ENCODE measurements at regions not wholly inside any gene's neighbourhood (a gene's known extent, or its start where the extent isn't known, plus 50 kb on each side); places are given as distances from the start of the nearest gene placed in this dataset.

DNA sequence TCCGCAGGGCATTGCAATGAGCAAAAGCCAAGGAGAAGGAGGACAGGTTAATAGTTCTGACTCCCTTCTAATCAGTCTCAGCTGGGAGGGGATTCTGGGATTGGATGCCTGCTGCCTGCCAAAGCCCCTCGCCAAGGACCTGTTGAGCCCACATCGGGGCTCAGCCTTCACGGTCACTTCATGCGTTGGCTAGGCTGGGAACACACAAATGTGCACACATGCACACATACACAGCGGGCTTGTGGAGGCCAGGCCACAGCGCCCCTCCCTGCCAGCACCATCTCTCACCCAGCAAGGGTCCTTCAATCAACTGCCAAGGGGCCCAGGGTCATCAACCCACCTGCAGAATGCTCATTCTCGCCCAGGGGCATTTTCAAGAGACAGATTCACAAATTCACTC, 113.9 kb downstream of the C5orf15 start:
- no peak for DNase-seq

DNA sequence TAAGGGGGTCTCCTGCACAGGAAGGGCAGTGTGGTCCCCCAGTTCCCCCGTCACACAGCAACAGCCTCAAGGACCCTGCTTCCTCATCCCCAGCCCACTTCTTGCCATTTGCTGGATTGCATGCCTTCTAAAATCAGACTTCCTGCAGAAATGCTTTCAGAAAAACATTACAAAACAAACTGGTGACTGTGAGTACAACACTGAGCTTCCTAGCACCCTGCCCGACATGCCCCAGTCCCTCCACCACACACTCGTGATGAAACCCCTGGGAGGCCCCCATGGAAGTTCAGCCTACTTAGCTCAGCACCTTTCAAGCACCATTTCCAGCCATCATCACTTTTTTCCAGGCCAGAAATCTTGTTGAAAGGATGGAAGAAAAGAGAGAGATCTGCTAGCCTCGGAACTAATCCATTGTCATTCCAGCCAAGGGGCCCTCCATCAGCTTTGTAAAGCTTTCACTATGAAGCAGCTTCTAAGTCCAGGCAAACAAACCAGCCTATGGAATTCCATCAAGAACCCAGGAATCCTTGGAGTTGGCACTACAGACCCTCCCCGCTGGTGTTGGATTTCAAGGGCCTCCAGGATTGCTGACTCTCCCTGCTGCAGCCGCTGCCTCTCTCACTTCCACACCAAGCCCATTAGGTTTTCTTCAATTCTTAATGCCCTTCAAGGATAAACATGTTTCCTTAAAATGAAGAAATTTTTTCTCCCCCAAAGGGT, 114.6 kb downstream of the C5orf15 start:
- peak; percentile 59 to 87 (median 80) for DNase-seq

- DNase-seq: peak; percentile 35 to 69 (median 63)
Observed at GRCh38 chr5:133851521-133851920, 116.9 kb downstream of the C5orf15 start.

DNA sequence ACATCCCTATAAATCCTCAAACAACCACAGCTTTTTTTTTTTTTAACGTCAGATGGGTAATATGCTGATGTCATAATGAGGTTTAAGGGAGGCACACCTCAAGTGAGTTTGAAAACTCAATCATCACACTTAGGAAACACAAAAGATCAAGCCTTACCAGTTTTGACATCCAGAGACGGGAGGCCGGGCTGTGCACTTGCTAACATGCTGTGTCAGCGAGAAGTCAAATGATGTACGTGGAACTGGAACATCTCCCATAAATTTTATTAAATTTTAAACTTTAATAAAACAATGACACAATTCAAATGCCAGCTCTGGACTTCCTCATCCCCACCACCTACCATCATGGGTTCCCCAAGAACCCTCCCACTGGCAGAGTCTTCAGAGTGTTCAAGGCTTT, 117.6 kb downstream of the C5orf15 start:
- peak in 2 of 4 experiments; percentile 22 to 28 for DNase-seq

DNA sequence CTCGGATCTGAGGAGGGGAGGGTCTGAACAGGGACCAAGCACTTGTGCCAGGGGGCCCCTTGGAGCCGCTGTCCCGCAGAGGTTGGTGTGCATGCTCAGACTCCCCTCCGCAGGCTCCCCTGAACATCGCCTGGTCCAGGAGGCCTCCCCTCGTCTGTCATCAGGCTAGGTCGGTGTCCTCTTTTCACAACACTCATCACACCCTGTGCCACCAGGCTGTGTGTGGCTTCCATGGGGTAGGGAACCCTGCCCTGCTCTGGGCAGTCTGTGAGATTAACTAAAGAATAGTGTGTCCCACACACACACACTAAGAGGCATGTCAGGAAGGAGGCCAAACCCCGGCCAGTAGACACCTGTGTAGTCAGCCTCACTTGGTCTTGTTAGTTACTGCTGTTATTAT, 119.3 kb downstream of the C5orf15 start:
- DNase-seq: no peak

GRCh38 chr5:133848341-133848811, 120.0 kb downstream of the C5orf15 start:
- DNase-seq: no peak

GRCh38 chr5:133847886-133848285, 120.5 kb downstream of the C5orf15 start:
- no peak for DNase-seq

- DNase-seq: no peak
Observed at GRCh38 chr5:133847301-133847700, 121.1 kb downstream of the C5orf15 start.

GRCh38 chr5:133846478-133847226, 121.8 kb downstream of the C5orf15 start:
- DNase-seq: peak; percentile 11 to 48 (median 35)

- no peak for DNase-seq
Observed at GRCh38 chr5:133845271-133845670, 123.2 kb downstream of the C5orf15 start.

- DNase-seq: no peak
Observed at GRCh38 chr5:133844836-133845235, 123.6 kb downstream of the C5orf15 start.

GRCh38 chr5:133843911-133844310, 124.5 kb downstream of the C5orf15 start:
- no peak for DNase-seq

GRCh38 chr5:133842846-133843611, 125.4 kb downstream of the C5orf15 start:
- DNase-seq: no peak

- no peak for DNase-seq
Observed at GRCh38 chr5:133841831-133842750, 126.3 kb downstream of the C5orf15 start.

DNA sequence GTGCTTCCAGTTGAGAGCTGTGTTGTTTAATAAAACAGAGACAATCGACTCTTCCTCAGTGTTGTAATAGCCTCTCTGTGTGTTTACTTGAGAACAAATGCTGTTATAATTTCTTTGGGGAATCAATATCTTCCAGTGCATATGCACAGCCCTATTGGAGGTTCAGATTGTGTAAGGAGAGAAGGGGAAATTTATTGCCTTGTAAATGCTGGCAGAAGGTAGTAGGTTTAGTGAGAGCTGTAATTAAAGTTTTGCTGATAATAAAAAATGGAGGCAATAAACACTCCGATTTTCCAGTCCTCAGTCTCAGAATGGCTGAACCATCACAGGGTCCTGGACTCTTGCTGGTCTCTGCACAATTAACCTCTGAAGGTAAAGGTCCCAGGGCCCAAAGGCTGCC, 128.3 kb downstream of the C5orf15 start:
- DNase-seq: no peak

- DNase-seq: no peak
Observed at GRCh38 chr5:133839721-133840120, 128.7 kb downstream of the C5orf15 start.

- no peak for DNase-seq
Observed at GRCh38 chr5:133839090-133839489, 129.3 kb downstream of the C5orf15 start.

DNA sequence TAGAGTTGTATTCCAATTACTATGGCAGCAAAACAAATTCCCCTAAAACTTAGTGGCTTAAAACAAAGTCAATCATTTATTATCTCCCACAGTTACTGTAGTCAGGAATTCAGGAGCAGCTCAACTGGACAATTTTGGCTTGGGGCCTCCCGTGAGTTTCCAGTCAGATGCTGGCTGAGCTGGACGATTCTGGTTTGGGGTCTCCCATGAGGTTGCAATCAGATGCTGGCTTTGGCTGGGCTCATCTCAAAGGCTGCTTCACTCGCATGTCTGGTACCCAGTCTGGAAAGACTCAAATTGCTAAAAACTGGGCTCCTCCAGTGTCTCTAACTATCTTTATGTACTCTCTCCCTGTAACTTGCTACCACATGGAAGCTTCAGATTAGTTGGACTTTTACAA, 130.1 kb downstream of the C5orf15 start:
- DNase-seq: no peak

DNA sequence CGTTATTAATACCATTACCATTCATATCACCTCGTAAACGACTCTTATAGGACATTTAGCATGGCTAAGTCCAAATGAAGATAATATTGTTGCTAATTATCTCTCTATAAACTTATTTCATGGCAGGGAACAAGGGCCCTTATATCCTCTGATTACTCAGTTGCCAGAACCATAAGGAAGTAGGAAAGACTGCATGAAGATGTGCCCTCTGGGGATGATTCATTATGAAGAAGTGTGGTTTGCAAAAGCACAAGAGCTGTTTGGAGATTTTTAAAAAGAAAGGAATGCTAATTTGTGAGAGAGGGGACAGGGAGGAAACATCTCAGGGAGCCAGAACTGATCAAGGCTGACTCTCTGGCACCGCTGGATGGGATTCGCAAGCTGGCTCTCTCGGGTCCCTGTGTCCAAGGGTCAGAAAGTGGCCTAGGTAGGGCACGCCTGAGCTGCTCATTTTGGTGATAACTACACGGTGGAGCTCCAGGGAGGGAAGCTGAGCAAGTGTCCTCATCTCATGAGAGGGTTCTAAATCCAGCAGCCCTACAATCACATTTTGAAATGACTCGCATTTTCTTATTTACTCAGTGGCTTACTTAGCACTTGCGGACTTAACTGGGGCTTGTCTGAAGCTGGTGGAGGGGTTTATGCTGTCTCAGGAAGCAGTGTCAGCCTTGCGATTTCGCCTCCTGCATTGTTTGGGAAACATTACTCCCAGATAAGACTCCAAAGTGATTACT, 136.8 kb downstream of the C5orf15 start:
- DNase-seq: no peak

DNA sequence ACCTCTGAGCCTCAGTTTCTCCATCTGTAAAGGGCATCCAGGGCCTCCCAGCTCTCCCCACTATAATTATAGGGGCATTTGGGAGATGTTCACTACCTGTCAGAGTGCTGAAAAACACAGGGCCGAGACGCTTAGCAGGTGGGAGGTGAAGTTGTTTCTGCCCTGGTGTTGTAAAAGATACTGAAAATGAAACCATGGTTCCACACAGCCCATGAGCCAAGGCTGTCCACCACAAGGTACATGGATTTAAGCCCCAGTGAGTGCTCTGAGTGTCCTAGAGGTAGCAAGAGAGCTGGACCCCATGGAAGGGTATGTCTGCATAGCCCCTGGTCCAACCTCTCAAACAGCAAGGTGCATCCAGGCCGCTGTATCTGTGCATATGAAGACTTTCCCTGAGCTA, 137.5 kb downstream of the C5orf15 start:
- DNase-seq: no peak

- no peak for DNase-seq
Observed at GRCh38 chr5:133830281-133830680, 138.1 kb downstream of the C5orf15 start.
